ENCODE measurements at regions not wholly inside any gene's neighbourhood (a gene's known extent, or its start where the extent isn't known, plus 50 kb on each side); places are given as distances from the start of the nearest gene placed in this dataset.

DNA sequence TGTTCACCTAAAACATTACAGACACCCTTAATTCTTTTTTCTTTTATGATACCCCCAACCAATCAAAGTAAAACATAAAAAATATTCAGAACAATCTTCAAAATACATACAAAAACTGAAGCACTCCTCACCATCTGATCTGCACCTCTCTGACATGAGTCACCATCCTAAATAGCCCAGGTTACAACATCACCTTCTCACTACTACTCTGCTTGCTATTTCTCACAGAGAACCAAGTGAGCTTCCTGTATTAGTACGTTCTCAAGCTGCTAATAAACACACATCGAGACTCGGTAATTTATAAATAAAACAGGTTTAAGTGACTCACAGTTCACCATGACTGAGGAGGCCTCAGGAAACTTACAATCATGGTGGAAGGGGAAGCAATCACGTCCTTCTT is 183.5 kb downstream of the CBLN2 start:
- DNase-seq (ENCODE audit: low spot score): no peak

GRCh38 chr18:72342933-72343332 is 201.2 kb downstream of the CBLN2 start:
- no peak for DNase-seq (ENCODE audit: low spot score)

DNA sequence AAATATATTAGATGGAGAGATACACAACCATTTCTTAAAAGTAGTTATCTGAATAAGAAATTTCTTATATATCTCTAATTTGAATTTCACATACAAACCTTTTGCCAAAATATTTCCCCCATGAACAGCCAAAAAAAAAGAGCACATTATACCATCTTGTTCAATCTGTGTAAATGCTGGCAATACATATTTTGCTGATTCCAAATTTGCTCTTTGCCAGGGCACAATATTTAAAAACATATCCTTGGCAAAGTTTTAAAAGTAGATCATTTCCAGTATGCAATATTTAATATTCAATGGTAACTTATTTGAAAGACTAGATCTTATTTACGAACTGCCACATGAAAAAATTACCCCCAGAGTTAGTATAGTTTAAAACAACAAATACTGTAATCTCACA is 204.2 kb downstream of the CBLN2 start:
- no peak for DNase-seq (ENCODE audit: low spot score)

DNA sequence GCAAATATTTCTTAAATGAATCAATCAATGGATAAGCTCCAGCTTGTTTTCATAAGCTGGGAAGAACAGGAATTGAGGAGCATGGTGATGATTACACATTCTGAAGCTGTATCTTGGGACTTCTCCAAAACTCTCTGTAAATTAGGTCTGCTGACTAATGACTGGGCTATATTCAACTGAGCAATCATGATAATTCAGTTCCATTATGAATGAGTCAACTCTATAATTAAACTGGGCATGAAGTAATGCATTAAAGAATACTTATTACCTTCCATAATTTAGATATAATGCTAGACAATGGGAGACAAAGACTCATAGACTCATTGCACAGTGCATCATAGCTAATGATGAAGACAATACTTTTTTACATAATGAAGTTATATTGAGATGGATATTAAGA is 207.4 kb downstream of the CBLN2 start:
- no peak for DNase-seq (ENCODE audit: low spot score)

DNA sequence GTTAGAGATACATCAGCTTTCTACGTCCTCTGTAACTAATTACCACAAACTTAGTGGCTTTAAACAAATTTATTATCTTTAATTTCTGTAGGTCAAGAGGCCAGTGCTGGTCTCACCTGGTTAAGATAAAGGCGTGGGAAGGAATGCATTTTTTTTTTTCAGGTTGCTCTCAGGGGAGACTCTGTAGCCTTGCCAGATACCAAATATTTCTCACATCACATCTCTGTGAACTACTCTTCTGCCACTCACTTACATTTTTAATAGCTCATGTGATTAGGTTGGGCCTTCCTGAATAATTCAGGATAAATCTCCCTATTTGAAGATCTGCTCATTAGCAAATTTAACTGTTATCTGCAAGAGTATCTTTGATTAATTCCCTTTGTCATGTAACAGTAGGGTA is 214.6 kb downstream of the CBLN2 start:
- no peak for DNase-seq (ENCODE audit: low spot score)

DNA sequence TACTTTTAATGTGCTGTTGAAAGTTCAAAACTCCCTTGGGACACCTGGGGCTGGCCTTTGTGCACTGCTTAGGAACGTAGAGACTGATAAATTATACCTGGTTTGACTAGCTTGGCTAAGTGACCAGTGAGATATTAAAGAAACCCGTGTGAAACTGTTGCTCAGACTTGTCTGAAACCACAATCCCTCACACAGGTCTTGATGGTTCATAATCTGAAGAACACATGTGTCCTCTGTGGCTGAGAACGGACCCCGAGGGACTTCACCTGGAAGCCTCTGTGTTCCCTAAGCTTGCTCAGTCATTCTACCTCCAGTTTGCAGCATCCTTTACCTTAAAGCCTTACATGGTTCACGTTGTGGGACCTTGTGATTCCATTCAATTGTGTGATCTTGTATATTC is 218.8 kb downstream of the CBLN2 start:
- DNase-seq (ENCODE audit: low spot score): no peak

DNA sequence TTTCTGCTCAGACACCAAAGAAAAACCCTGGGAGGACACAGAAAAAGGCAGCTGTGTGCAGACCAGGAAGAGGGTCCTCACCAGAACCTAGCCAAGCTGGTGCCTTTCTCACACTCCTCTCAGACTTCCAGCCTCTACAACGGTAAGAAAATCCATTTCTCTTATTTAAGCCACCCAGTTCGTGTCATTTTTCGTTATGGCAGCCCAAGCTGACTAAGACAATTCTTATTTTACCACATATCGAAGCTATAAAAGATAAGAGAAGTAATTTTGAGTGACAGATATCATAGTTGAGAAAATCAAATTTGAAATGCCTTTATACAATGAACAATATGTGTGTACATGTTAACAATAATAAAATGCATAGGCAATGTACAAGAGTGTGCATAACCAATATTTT is 219.5 kb downstream of the CBLN2 start:
- no peak for DNase-seq (ENCODE audit: low spot score)

DNA sequence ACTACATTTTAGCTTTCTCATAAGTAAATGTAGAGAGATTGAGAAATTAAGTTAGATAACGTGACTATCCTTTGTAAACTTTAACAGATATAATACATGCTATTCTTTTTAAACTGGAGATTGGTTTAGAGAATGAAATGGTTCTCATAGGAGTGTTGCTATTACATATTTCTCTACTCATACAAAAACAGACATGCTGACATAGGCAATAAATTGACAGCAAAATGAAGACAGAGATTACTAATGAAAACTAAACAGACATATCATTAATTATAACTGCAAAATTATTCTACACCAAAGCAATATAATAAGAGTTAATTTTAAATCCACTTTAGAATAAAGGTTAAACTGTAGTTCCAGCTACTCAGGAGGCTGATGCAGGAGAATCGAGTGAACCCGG is 227.6 kb downstream of the CBLN2 start:
- no peak for DNase-seq (ENCODE audit: low spot score)

GRCh38 chr18:72283148-72283925 is 260.8 kb downstream of the CBLN2 start:
- no peak for DNase-seq (ENCODE audit: low spot score)

- no peak for DNase-seq (ENCODE audit: low spot score)
Measured at GRCh38 chr18:72273025-72273424, 271.1 kb downstream of the CBLN2 start.

GRCh38 chr18:72261590-72261989 is 282.6 kb downstream of the CBLN2 start:
- DNase-seq (ENCODE audit: low spot score): no peak

DNA sequence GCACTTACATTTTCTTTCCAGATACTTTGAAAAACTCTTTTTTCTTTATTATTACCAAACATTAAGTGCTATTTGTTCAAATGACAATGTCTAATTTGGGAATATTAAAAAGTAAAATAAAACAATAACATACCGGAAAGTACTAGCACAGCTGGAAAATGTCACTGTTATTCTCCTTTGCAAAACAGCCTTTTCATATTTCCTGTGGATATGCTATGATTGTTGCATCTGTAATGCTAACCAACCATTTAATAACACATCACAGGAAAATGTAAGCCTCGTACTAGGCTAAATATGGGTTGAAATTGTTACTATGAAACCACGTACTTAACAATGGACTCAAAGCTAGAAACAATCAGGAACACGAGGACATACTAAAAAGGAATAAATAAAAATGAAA is 298.1 kb downstream of the CBLN2 start:
- no peak for DNase-seq (ENCODE audit: low spot score)

- no peak for DNase-seq (ENCODE audit: low spot score)
Measured at GRCh38 chr18:72235422-72235821, 308.7 kb downstream of the CBLN2 start.

DNA sequence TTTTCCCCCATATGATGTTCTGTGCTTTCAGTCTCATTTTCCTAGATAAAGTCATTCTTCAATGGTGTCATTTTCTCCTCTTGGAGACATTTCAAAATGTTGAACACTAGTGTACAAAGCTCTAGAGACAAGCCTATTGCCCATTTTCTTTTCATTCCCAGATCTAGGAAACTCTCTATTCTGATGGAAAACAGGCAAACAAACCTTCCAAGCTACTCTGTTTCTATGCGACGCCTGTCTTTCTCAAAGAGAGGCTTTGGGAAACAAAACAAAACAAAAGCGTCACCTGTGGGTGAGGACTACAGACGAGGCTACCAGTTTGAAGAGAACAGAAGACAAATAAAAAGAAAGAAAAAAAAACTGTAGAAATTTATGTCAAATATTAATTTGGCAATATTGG is 311.0 kb downstream of the CBLN2 start:
- no peak for DNase-seq (ENCODE audit: low spot score)

- DNase-seq (ENCODE audit: low spot score): no peak
Measured at GRCh38 chr18:72232644-72233043, 311.5 kb downstream of the CBLN2 start.

DNA sequence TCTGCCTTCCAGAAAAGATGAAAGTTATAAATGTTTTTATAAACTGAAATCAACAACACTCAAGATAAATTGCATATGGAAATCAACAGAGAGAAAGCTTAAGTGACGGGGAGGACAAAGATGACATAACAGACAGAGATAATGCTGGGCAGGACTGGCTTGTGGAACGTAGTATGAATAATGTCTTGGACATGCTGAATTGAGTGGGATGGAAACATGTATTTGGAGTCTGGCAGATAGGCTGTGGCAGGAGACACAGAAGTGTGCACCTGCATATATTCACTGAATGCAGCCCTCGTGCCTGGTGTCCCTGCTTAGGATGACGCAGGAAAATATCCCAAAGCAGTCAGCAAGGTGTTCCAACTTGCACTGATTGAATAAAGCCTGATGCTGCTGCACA is 318.2 kb downstream of the CBLN2 start:
- DNase-seq (ENCODE audit: low spot score): peak; percentile 2

DNA sequence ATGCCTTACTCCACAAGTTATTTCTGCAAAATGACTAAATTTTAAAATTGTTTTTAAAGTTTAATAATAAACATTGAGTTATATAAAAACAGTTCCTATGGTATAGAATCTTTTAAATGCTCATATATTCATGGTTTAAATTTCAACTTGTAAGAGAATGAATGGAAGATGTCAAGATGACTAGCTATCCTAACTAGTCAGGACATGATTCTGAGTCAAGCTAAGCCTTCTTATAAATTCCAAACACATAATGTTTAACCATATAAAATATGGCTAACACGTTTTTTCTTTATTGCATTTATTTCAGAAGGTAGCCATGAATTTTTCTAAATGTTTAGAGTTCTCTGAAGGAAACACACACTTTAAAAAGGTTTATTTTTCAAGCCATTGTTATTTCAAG is 320.4 kb downstream of the CBLN2 start:
- DNase-seq (ENCODE audit: low spot score): no peak

GRCh38 chr18:72208920-72209676 is 335.0 kb downstream of the CBLN2 start:
- no peak for DNase-seq (ENCODE audit: low spot score)

GRCh38 chr18:72207280-72207679 is 336.9 kb downstream of the CBLN2 start:
- DNase-seq (ENCODE audit: low spot score): no peak

DNA sequence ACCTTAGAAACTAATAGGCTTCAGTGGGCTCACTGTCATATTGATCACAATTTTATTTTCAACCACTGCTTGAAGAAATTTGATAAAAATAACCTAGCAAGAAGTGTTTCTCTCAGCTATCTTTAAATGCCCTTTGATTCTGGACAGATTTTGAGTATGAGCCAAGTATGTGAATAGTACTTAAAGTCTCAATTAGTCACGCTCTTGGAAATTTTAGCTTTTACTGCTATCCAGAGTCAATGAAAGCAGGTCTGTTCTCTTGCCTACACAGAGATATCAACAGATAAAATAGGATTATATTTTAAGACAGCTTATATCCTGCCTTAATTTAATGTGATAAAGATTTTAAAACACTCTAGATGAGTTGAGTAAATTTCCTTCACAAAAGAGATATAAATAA is 337.3 kb downstream of the CBLN2 start:
- DNase-seq (ENCODE audit: low spot score): no peak

GRCh38 chr18:72201032-72201431 is 343.1 kb downstream of the CBLN2 start:
- no peak for DNase-seq (ENCODE audit: low spot score)

DNA sequence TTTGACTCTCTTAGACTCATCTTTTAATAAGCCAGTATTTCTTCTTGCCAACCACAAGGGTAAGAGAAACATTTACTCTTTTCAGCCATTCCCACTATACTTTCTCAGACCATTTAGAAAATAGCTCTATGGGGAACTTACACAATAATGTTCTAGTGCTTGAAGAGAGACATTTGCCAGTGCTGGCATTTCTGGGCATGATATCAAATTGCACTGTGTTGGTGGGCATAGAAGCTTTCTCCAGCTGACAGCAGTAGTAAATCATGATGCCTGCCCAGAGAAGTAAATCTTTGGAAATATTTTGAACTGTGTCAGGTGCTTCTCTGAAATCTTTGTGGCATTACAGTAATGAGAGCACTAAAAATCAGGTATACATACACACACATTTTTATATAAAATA is 346.6 kb downstream of the CBLN2 start:
- DNase-seq (ENCODE audit: low spot score): peak; percentile 58

GRCh38 chr18:72194072-72194471 is 350.1 kb downstream of the CBLN2 start:
- no peak for DNase-seq (ENCODE audit: low spot score)

GRCh38 chr18:72187956-72188355 is 356.2 kb downstream of the CBLN2 start:
- no peak for DNase-seq (ENCODE audit: low spot score)

Measured in Ammon's horn (tissue), 1 donor.